ENCODE measurements at regions not wholly inside any gene's neighbourhood (a gene's known extent, or its start where the extent isn't known, plus 50 kb on each side); places are given as distances from the start of the nearest gene placed in this dataset.

DNA sequence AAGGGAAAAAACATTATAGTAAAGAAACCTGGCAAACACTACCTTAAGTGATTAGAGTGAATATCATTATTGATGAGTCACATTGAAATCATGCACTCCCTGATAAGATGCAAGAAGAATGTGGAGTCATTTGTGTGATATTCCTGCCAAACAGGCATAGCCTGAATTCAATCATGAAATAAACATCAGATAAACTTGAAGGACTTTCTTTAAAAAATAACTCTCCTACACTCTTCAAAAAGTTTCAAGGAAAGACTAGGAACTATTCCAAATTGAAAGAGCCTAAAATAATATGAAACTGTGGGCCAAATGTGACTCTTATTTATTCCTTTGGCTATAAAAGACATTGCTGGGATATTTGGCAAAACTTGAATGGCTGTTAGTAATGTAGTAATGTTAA, 625.7 kb upstream of the LMCD1 start:
- H3K9me3 Mint-ChIP-seq: peaks cover 16 to 30% of the 10 kb centered on the region in 2 donors
- no peak for DNase-seq (ENCODE audit: low spot score in 2 of 2)
- no peak overlapping the region for H3K27ac Mint-ChIP-seq
- H3K36me3 Mint-ChIP-seq: peaks cover 9 to 19% of the 10 kb centered on the region in 2 donors
- no peak for ATAC-seq

DNA sequence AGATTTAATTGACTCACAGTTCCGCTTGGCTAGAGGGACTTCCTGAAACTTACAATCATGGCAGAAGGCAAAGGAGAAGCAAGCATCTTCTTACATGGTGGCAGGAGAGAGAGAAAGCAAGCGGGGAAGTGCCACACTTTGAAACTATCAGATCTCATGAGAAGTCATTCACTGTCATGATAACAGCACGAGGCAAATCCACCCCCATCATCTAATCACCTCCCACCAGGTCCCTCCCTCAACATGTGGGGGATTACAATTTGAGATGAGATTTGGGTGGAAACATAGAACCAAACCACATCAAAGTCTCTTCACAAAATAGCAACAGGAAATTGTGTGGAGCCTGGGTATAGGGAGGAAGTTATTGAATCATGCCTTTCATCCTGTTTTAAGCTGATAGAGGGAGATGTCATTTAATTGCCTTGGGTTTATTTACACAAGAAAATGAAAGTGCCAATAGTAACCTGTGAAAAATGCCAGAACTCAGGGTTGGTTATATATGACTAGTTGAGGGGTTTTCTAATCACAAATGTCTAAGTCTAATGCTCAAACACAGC, 624.8 kb upstream of the LMCD1 start:
- peaks cover 18 to 24% of the 10 kb centered on the region in 2 donors for H3K36me3 Mint-ChIP-seq
- peak overlapping the region in 1 of 2 donors; percentile 68 for H3K27ac Mint-ChIP-seq
- DNase-seq (ENCODE audit: low spot score in 2 of 2) (peak in 1 of 2 donors; percentile 24), ATAC-seq (peak; percentile 67 to 87)
- H3K9me3 Mint-ChIP-seq: peaks cover 16 to 33% of the 10 kb centered on the region in 2 donors

DNA sequence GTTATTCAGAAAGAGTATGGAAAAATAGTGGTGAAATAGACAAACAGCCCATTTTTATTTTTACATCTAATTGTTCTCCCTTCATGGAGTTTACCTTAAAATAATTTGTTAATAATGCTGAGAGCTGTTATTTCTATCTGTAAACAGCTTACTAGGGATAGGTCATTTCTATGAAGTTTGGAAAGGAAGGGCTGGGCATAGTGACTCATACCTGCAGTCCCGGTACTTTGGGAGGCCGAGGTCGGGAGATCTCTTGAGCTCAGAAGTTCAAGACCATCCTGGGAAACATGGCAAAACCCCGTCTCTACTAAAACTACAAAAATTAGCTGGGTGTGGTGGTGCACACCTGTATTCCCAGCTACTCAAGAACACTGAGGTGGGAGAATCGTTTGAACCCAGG, 624.3 kb upstream of the LMCD1 start:
- ATAC-seq: no peak
- peak overlapping the region; percentile 68 to 72 for H3K27ac Mint-ChIP-seq

DNA sequence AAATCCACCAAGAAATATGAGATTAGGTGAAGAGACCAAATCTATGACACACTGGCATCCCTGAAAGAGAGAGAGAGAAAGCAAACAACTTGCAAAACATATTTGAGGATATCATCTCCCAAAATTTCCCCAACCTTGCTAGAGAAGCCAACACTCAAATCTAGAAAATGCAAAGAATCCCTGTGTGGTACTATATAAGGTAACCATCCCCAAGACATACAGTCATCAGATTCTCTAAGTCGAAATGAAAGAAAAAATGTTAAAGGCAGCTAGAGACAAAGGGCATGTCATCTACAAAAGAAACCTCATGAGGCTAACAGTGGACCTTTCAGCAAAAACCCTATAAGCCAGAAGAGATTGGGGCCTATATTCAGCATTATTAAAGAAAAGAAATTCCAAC, 622.1 kb upstream of the LMCD1 start:
- Mint-ChIP-seq H3K36me3 (peaks cover 30 to 36% of the 10 kb centered on the region in 2 donors), H3K9me3 (peaks cover 24 to 27% of the 10 kb centered on the region in 2 donors), H3K27ac (peak overlapping the region in 1 of 2 donors; percentile 31)
- peak in 1 of 2 donors; percentile 57 for ATAC-seq
- no peak for DNase-seq (ENCODE audit: low spot score in 2 of 2)

More for the DNA sequence above, 624.3 kb upstream of the LMCD1 start:
- DNase-seq (ENCODE audit: low spot score in 2 of 2): no peak
- Mint-ChIP-seq H3K36me3 (peaks cover 23 to 24% of the 10 kb centered on the region in 2 donors), H3K9me3 (peaks cover 16 to 30% of the 10 kb centered on the region in 2 donors)

DNA sequence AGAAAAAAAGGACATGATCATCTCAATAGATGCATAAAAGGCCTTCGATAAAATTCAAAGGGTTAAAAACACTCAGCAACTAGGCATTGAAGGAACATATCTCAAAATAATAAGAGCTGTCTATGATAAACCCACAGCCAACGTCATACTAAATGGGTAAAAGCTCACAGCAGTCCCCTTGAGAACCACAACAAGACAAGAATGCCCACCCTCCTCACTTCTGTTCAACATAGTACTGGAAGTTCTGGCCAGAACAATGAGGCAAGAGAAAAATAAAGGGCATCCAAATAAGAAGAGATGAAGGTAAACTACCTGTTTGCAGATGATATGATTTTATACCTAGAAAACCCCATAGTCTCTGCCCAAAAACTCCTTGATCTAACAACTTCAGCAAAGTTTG, 619.7 kb upstream of the LMCD1 start:
- H3K27ac Mint-ChIP-seq: no peak overlapping the region
- ATAC-seq (no peak), DNase-seq (ENCODE audit: low spot score in 2 of 2) (no peak)
- H3K9me3 Mint-ChIP-seq: peaks cover 28 to 43% of the 10 kb centered on the region in 2 donors
- peaks cover 37 to 42% of the 10 kb centered on the region in 2 donors for H3K36me3 Mint-ChIP-seq

DNA sequence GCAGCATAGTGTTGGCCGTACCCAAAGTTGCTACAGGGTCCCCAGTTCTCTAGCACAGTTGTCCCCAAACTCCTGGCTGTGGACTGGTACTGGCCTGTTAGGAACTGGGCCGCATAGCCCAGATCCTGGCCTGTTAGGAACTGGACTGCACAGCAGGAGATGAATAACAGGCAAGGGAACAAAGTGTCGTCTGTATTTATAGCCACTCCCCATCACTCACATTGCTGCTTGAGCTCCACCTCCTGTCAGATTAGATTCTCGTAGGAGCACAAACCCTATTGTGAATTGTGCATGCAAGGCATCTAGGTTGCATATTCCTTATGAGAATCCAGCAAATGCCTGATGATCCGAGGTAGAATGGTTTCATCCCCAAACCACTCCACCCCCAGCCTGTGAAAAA, 604.0 kb upstream of the LMCD1 start:
- H3K27ac Mint-ChIP-seq: no peak overlapping the region
- H3K36me3 Mint-ChIP-seq: peaks cover 5 to 11% of the 10 kb centered on the region in 2 donors
- H3K9me3 Mint-ChIP-seq: peaks cover 8% of the 10 kb centered on the region in 2 donors
- ATAC-seq: no peak
- DNase-seq (ENCODE audit: low spot score in 2 of 2): no peak

DNA sequence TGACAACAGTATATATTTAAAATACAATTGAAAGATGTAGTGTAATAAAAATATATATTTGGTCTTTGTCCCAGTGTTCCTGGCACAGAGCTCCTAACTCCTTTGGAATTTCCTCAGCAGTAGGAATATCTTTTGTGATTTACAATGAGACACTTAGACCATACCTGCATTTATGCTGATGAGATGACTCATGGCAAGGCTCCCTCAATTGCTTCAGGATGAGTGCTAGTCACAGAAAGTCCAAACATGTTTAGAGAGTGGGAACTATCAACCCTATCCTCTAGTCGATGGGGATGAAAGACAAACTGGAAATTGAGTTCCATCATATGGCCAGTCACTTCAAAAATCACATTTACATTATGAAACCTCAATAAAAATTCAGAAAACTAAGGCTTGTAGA, 588.3 kb upstream of the LMCD1 start:
- ATAC-seq: no peak
- Mint-ChIP-seq H3K9me3 (peaks cover 0 to 10% of the 10 kb centered on the region in 2 donors), H3K27ac (no peak overlapping the region), H3K36me3 (no peaks in the 10 kb centered on the region)
- DNase-seq (ENCODE audit: low spot score in 2 of 2): no peak

DNA sequence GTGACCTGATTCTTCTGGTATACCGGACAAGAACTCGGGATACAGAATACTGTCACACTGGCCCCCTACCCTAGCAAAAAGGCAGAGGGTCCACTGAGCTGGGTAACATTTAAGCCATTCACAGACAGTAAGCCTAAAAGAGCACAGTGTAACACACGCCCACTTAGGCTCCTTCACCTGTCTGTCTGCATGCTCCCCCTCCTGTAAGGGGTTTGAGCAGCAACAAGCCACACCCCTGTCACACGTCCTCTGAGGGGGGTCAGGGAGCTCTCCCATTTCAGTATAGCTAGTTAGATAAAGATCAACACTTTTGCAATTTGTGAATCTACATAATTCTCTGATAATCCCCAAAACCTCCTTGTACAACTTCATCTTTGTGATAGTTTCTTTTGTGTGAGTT, 586.3 kb upstream of the LMCD1 start:
- H3K36me3 Mint-ChIP-seq: no peaks in the 10 kb centered on the region
- no peak for ATAC-seq
- peak overlapping the region in 1 of 2 donors; percentile 31 for H3K27ac Mint-ChIP-seq
- H3K9me3 Mint-ChIP-seq: peaks cover 0 to 6% of the 10 kb centered on the region in 2 donors
- no peak for DNase-seq (ENCODE audit: low spot score in 2 of 2)

DNA sequence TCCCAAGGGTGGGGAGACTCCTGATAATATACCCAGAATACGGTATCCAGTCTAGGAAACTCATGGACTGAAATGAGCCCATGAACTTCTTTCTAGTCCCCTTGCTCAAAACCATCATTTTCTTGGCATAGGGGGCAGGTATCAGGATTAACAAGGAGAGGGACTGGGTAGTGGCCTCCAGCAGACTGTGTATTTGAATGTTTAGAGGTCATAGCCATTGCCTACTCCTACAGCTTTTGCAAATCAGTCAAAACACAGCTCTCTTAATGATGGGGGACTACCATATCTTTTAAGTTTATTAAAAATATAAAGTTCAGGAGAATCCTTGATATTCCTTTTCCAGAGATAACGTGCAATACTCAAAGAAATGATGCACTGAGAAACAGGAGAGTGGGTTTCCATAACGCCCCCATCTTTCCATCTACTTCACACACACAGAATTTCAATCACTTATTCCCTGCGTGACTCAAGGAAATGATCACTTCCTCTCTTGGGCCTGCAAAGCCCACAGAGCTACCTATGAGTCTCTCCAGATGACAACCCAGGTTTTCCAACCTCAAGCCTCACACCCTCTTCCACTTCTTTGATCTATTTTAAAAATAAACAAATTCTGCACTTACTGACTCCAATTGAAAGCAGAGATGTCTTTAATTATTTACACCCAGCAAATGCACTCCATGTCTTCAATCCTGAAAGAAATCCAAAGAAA, 584.0 kb upstream of the LMCD1 start:
- peaks cover 3 to 6% of the 10 kb centered on the region in 2 donors for H3K9me3 Mint-ChIP-seq
- ATAC-seq (peak; percentile 88 to 99), DNase-seq (ENCODE audit: low spot score in 2 of 2) (peak in 1 of 2 donors; percentile 10)
- no peak overlapping the region for H3K27ac Mint-ChIP-seq
- H3K36me3 Mint-ChIP-seq: no peaks in the 10 kb centered on the region

DNA sequence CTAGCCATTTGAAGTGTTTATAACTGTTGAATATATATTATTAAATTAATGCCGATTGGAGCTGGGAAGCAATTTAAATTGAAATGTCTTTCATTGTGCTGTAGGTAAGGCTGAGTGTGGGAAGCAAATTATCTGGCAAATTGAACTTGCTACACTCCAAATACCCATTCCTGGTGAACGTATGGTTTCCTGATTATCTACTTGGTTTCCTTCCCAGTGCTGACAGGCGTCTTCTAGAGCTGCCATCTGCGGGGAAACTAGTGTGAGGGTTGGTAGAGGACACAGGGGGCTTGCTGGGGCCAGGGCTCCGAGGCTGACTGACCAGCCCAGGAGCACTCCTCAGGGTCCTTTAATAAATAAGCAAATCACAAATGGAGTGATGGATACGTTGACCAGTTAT, 581.4 kb upstream of the LMCD1 start:
- ATAC-seq (no peak), DNase-seq (ENCODE audit: low spot score in 2 of 2) (no peak)
- peaks cover 7 to 10% of the 10 kb centered on the region in 2 donors for H3K9me3 Mint-ChIP-seq
- no peak overlapping the region for H3K27ac Mint-ChIP-seq
- H3K36me3 Mint-ChIP-seq: peaks cover 0 to 7% of the 10 kb centered on the region in 2 donors

DNA sequence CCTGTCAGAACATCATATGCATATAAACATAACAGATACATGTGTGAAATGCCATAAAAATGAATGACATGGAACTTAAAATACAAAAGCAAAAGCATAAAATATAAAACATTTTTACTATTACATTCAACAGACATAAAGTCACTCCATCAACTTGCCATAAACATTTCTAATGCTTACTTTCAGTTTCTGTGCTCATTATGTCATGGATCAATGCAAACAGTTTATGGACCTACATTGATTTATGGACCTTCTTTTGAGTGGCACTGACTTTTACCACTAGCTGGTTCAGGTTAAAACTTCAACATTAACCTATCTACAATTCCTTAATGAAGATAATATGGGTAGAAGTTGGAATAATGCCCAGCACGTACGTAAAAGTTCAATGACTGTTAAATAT, 577.4 kb upstream of the LMCD1 start:
- DNase-seq (ENCODE audit: low spot score in 2 of 2) (no peak), ATAC-seq (no peak)
- Mint-ChIP-seq H3K9me3 (peaks cover 9 to 14% of the 10 kb centered on the region in 2 donors), H3K36me3 (peaks cover 0 to 11% of the 10 kb centered on the region in 2 donors), H3K27ac (no peak overlapping the region)

DNA sequence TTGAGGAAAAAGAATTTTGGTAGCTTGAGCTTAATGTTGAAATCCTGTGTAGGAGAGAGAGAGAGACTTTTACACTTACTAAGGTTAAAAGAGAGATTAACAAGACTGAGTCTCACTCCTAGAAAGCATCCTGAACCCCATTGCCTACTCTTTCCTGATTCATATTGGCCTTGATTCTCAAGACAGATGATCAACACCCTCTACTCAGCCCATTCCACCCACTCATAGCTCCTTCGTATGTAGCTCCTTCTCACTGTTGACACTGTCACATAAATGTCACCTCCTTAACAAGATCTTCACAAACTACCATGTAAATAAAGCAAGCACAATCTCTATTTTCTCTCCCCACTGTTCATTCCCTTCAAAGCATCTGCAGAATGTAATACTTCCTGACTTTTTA, 574.6 kb upstream of the LMCD1 start:
- H3K36me3 Mint-ChIP-seq: peaks cover 8 to 11% of the 10 kb centered on the region in 2 donors
- H3K9me3 Mint-ChIP-seq: peaks cover 9 to 11% of the 10 kb centered on the region in 2 donors
- ATAC-seq: no peak
- no peak overlapping the region for H3K27ac Mint-ChIP-seq
- no peak for DNase-seq (ENCODE audit: low spot score in 2 of 2)

DNA sequence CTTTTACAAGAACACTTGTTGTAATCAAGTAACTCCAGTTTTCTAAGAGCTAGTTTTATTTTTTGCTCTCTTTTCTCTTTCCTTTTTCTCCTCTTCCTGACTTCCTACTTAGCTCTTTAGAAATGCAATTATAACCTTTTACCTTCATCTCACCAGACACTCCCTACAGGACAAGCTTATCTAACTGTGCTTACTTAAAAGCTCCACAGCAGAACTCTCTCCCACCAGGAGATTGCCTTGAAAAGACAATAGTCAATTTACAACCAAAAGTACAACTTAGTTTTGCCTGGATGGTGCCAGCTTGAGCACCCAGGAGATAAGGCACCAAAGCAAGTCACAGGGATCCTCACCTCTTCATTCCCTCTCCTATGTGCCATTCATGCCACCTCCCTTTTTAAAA, 573.8 kb upstream of the LMCD1 start:
- Mint-ChIP-seq H3K9me3 (peaks cover 9 to 11% of the 10 kb centered on the region in 2 donors), H3K27ac (no peak overlapping the region), H3K36me3 (peaks cover 8 to 11% of the 10 kb centered on the region in 2 donors)
- ATAC-seq (no peak), DNase-seq (ENCODE audit: low spot score in 2 of 2) (no peak)

DNA sequence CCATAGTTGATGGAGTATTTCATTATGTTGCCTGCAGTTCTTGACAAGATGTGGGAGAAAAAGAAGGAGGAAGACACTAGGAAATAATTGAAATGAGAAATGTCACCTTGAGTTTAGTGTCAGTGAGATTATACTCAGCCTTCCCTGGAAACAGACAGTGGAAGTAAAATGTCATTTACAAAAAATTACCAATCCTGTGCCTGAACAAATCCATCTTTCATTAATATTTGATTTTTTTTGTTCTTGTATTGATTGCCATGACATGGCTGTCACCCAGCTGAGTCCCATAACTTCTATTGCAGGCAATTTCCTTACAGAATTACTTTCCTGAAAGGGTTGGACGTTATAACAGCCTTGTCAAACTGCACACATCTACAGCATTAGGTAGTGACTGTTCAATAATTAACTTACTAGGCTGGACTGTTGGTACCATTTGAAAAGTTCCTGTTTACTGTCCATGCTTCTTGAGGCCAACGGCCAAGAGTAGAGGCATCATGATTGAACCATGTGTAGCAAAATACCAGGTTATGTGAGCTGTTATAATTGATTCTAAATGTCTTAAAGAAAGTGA, 572.2 kb upstream of the LMCD1 start:
- ATAC-seq (no peak), DNase-seq (ENCODE audit: low spot score in 2 of 2) (no peak)
- no peak overlapping the region for H3K27ac Mint-ChIP-seq
- H3K9me3 Mint-ChIP-seq: peaks cover 4 to 7% of the 10 kb centered on the region in 2 donors
- H3K36me3 Mint-ChIP-seq: peaks cover 5 to 8% of the 10 kb centered on the region in 2 donors

DNA sequence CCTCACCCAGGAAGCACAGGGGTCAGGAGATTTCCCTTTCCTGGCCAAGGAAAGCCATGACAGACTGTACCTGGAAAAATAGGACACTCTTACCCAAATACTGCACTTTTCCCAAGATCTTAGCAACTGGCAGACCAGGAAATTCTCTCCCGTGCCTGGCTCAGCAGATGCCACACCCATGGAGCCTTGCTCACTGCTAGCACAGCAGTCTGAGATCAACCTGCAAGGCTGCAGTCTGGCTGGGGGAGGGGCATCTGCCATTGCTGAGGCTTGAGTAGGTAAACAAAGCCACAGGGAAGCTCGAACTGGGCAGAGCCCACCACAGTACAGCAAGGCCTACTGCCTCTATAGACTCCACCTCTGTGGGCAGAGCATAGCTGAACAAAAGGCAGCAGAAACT, 567.3 kb upstream of the LMCD1 start:
- H3K36me3 Mint-ChIP-seq: peaks cover 8 to 38% of the 10 kb centered on the region in 2 donors
- H3K27ac Mint-ChIP-seq: no peak overlapping the region
- ATAC-seq (no peak), DNase-seq (ENCODE audit: low spot score in 2 of 2) (no peak)
- H3K9me3 Mint-ChIP-seq: peaks cover 12 to 18% of the 10 kb centered on the region in 2 donors

DNA sequence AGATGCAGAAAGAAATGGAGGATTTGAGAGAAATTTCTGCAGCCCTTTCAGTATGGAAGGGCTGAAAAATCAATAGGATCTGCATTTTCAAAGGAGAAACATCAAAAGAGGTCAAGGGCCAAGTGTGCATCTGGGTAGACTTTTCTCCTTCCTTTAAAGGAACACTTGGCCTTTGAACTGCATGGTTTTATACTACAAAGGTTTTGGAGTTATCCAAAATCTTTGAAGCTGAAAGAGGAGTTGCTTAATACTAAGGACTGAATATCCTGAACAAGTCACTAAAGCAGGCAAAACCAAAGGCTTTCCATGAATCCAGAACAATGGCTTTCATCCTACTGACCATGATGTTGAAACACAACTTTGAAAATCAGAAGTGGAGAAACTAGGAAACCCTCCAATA, 553.7 kb upstream of the LMCD1 start:
- ATAC-seq: no peak
- Mint-ChIP-seq H3K36me3 (peaks cover 0 to 5% of the 10 kb centered on the region in 2 donors), H3K9me3 (peaks cover 6% of the 10 kb centered on the region in 2 donors), H3K27ac (no peak overlapping the region)
- DNase-seq (ENCODE audit: low spot score in 2 of 2): no peak

DNA sequence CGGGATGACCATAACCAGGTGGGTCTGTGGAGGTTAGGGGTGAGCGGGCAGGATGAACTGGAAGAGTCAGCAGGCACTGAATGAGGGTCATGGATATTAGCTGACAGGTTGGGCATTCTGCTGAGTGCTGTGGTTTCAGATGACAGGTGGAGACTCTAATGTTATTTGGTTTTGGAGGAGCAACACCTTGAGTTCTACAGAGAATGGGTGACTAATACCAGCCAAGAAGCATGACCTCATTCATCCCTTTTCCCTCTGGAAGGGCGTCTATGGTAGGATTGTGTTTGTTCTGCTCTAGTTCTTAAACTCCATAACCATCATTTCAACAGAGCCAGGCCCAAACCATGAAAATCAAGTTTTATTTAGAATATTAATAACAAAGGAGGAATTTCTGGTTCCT, 550.7 kb upstream of the LMCD1 start:
- DNase-seq (ENCODE audit: low spot score in 2 of 2) (no peak), ATAC-seq (no peak)
- H3K27ac Mint-ChIP-seq: no peak overlapping the region
- peaks cover 4% of the 10 kb centered on the region in 2 donors for H3K9me3 Mint-ChIP-seq
- H3K36me3 Mint-ChIP-seq: peaks cover 0 to 3% of the 10 kb centered on the region in 2 donors

Data from activated naive CD4-positive, alpha-beta T cell treated with anti-CD3 and anti-CD28 coated beads, Interleukin-2, amount 50 U/mL, for 72 hours (primary cell).